ENCODE measurements at regions not wholly inside any gene's neighbourhood (a gene's known extent, or its start where the extent isn't known, plus 50 kb on each side); places are given as distances from the start of the nearest gene placed in this dataset.
"Not testable (repeated sequence)": the region's sequence is repeated elsewhere in the genome, so short reads cannot be mapped to it uniquely, and the experiment has no call there.

DNA sequence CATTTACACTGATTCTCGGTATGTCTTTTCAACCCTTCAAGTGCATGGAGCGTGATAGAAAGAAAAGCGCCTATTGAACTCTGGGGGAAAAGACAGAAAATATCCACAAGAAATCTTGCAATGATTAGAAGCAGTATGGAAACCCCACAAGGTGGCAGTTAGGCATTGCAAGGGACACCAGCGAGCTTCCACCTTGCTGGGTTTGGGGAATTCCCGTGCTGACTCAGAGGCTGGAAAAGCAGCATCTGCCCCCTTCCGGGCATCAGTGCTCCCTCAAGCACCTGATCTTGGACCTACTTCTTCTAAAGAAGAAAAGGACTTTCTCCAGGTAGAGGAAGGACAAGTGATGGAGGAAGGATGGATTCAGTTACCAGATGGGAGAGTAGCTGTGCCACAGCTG, 73.9 kb upstream of the HMX1 start:
- H3K36me3 Mint-ChIP-seq = peaks cover 28% of the 10 kb centered on the region
- H3K27me3 Mint-ChIP-seq (ENCODE audit: low read depth); ATAC-seq; DNase-seq (ENCODE audit: low spot score); H3K27ac Mint-ChIP-seq; POLR2A ChIA-PET; H3K4me1 Mint-ChIP-seq; H3K4me3 Mint-ChIP-seq: not testable (repeated sequence)
- H3K9me3 Mint-ChIP-seq = peaks cover 55% of the 10 kb centered on the region
- CTCF ChIA-PET = interaction anchor here (1.2 kb wide), 1 partner anchor 55 kb away, joined by 3 read pairs; no protein-coding TSS in a partner anchor

DNA sequence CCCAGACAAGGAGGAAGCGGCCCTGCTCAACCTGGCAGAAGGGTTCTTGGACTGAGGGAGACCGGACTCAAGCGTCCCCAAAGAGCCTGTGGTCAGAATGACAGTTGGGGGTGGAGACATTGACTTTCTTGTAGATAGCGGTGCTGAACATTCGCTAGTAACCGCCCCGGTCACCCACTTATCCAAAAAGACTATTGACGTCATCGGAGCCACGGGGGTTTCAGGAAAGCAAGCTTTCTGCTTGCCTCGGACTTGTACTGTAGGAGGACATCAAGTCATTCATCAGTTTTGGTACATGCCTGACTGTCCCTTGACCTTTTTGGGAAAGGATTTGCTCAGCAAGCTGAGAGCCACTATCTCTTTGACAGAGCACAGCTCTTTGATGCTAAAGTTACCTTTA, 71.7 kb upstream of the HMX1 start:
- POLR2A ChIA-PET; CTCF ChIA-PET; H3K27me3 Mint-ChIP-seq (ENCODE audit: low read depth); DNase-seq (ENCODE audit: low spot score); H3K4me1 Mint-ChIP-seq; H3K4me3 Mint-ChIP-seq; H3K27ac Mint-ChIP-seq; ATAC-seq: not testable (repeated sequence)
- H3K9me3 Mint-ChIP-seq = peaks cover 39% of the 10 kb centered on the region
- H3K36me3 Mint-ChIP-seq = peaks cover 18% of the 10 kb centered on the region

DNA sequence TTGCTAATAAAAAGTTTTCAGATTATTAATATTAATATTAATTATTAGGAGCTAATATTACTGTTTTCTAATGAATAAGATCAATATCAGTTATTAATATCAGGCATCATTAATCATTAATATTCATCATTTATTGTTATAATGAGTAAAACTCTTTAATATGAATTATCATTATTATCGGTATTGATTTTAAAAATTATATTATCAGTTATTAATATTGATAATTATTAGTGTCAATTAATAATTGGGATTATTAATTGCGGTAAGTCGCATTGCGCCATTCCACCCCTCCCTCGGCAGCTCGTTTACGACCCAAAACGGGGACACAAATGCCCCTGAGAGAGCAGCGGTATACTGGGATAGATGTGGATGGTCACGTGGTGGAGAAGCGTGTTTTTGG, 70.4 kb upstream of the HMX1 start:
- DNase-seq (ENCODE audit: low spot score); POLR2A ChIA-PET; CTCF ChIA-PET; ATAC-seq; H3K27me3 Mint-ChIP-seq (ENCODE audit: low read depth); H3K4me3 Mint-ChIP-seq; H3K27ac Mint-ChIP-seq; H3K4me1 Mint-ChIP-seq: not testable (repeated sequence)
- Mint-ChIP-seq H3K9me3 (peaks cover 38% of the 10 kb centered on the region), H3K36me3 (peaks cover 17% of the 10 kb centered on the region)
- TF ChIP-seq HMGA2 (CRISPR knock-in tag; IDR thresholded peaks at IDR 0.05) = peak; percentile 85; the same call in 1 of the 2 replicates

DNA sequence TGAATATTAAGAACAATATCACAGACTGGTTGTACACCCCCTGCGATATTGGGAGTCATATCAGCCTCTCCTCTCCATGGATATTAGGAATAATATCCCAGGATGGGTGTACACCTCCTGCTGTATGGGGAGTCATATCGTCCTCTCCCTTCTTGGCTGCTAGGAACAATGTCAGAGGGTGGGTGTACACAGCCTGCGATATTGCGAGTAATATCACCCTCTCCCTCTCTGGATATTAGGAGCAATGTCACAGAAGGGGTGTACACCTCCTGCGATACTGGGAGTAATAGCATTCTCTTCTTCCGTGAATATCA, 69.8 kb upstream of the HMX1 start:
- ATAC-seq; POLR2A ChIA-PET; H3K4me1 Mint-ChIP-seq; H3K27me3 Mint-ChIP-seq (ENCODE audit: low read depth); H3K4me3 Mint-ChIP-seq; DNase-seq (ENCODE audit: low spot score); H3K27ac Mint-ChIP-seq: not testable (repeated sequence)
- CTCF ChIA-PET = interaction anchor here (0.6 to 1.0 kb wide), 6 partner anchors 16 to 750 kb away, joined by 3 to 6 read pairs (median 4); no protein-coding TSS in a partner anchor
- Mint-ChIP-seq H3K9me3 (peaks cover 42% of the 10 kb centered on the region), H3K36me3 (peaks cover 18% of the 10 kb centered on the region)

- DNase-seq (ENCODE audit: low spot score) (peak; percentile 57), ATAC-seq (peak; percentile 84)
- no peak overlapping the region for H3K4me3 Mint-ChIP-seq
- H3K27me3 Mint-ChIP-seq (ENCODE audit: low read depth) = peaks cover 9% of the 10 kb centered on the region
- H3K36me3 Mint-ChIP-seq = peaks cover 15% of the 10 kb centered on the region
- peaks cover 3% of the 10 kb centered on the region; the same call in 1 of the 2 replicates for H3K4me1 Mint-ChIP-seq
- H3K9me3 Mint-ChIP-seq = peaks cover 42% of the 10 kb centered on the region
- CTCF ChIA-PET = interaction anchor here (0.6 to 1.0 kb wide), 6 partner anchors 16 to 751 kb away, joined by 3 to 6 read pairs (median 4); no protein-coding TSS in a partner anchor
- H3K27ac Mint-ChIP-seq = no peak overlapping the region
- POLR2A ChIA-PET = no interaction called here
- TF ChIP-seq ZBTB21 (CRISPR knock-in tag; IDR thresholded peaks at IDR 0.05; ENCODE audit: borderline replicate concordance) (no peak), NFYB (CRISPR knock-in tag; conservative IDR thresholded peaks at IDR 0.05; ENCODE audit: low read depth) (no peak), ESRRA (CRISPR knock-in tag; IDR thresholded peaks at IDR 0.05; ENCODE audit: borderline replicate concordance) (no peak), ZNF281 (CRISPR knock-in tag; IDR thresholded peaks at IDR 0.05) (no peak), ZBTB43 (CRISPR knock-in tag; IDR thresholded peaks at IDR 0.05) (no peak), SMAD4 (CRISPR knock-in tag; IDR thresholded peaks at IDR 0.05) (no peak)
- TF ChIP-seq, protein P1, sequence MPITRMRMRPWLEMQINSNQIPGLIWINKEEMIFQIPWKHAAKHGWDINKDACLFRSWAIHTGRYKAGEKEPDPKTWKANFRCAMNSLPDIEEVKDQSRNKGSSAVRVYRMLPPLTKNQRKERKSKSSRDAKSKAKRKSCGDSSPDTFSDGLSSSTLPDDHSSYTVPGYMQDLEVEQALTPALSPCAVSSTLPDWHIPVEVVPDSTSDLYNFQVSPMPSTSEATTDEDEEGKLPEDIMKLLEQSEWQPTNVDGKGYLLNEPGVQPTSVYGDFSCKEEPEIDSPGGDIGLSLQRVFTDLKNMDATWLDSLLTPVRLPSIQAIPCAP (CRISPR knock-in tag; IDR thresholded peaks at IDR 0.05) = no peak
- TF ChIP-seq, protein P2, sequence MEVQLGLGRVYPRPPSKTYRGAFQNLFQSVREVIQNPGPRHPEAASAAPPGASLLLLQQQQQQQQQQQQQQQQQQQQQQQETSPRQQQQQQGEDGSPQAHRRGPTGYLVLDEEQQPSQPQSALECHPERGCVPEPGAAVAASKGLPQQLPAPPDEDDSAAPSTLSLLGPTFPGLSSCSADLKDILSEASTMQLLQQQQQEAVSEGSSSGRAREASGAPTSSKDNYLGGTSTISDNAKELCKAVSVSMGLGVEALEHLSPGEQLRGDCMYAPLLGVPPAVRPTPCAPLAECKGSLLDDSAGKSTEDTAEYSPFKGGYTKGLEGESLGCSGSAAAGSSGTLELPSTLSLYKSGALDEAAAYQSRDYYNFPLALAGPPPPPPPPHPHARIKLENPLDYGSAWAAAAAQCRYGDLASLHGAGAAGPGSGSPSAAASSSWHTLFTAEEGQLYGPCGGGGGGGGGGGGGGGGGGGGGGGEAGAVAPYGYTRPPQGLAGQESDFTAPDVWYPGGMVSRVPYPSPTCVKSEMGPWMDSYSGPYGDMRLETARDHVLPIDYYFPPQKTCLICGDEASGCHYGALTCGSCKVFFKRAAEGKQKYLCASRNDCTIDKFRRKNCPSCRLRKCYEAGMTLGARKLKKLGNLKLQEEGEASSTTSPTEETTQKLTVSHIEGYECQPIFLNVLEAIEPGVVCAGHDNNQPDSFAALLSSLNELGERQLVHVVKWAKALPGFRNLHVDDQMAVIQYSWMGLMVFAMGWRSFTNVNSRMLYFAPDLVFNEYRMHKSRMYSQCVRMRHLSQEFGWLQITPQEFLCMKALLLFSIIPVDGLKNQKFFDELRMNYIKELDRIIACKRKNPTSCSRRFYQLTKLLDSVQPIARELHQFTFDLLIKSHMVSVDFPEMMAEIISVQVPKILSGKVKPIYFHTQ (CRISPR knock-in tag; IDR thresholded peaks at IDR 0.05) = no peak
- TF ChIP-seq, protein P3, sequence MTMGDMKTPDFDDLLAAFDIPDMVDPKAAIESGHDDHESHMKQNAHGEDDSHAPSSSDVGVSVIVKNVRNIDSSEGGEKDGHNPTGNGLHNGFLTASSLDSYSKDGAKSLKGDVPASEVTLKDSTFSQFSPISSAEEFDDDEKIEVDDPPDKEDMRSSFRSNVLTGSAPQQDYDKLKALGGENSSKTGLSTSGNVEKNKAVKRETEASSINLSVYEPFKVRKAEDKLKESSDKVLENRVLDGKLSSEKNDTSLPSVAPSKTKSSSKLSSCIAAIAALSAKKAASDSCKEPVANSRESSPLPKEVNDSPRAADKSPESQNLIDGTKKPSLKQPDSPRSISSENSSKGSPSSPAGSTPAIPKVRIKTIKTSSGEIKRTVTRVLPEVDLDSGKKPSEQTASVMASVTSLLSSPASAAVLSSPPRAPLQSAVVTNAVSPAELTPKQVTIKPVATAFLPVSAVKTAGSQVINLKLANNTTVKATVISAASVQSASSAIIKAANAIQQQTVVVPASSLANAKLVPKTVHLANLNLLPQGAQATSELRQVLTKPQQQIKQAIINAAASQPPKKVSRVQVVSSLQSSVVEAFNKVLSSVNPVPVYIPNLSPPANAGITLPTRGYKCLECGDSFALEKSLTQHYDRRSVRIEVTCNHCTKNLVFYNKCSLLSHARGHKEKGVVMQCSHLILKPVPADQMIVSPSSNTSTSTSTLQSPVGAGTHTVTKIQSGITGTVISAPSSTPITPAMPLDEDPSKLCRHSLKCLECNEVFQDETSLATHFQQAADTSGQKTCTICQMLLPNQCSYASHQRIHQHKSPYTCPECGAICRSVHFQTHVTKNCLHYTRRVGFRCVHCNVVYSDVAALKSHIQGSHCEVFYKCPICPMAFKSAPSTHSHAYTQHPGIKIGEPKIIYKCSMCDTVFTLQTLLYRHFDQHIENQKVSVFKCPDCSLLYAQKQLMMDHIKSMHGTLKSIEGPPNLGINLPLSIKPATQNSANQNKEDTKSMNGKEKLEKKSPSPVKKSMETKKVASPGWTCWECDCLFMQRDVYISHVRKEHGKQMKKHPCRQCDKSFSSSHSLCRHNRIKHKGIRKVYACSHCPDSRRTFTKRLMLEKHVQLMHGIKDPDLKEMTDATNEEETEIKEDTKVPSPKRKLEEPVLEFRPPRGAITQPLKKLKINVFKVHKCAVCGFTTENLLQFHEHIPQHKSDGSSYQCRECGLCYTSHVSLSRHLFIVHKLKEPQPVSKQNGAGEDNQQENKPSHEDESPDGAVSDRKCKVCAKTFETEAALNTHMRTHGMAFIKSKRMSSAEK (CRISPR knock-in tag; IDR thresholded peaks at IDR 0.05; ENCODE audit: borderline replicate concordance) = no peak
- TF ChIP-seq, protein P4, sequence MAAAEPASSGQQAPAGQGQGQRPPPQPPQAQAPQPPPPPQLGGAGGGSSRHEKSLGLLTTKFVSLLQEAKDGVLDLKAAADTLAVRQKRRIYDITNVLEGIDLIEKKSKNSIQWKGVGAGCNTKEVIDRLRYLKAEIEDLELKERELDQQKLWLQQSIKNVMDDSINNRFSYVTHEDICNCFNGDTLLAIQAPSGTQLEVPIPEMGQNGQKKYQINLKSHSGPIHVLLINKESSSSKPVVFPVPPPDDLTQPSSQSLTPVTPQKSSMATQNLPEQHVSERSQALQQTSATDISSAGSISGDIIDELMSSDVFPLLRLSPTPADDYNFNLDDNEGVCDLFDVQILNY (CRISPR knock-in tag; IDR thresholded peaks at IDR 0.05) = no peak
Observed at GRCh38 chr4:8940792-8941491, 69.3 kb upstream of the HMX1 start.
